CD8-positive, alpha-beta memory T cell (primary cell): ENCODE measurements at regions not wholly inside any gene's neighbourhood (a gene's known extent, or its start where the extent isn't known, plus 50 kb on each side); places are given as distances from the start of the nearest gene placed in this dataset.

Source experiments
- CTCF ChIA-PET: fragments of 350-600 bp; sonication (Branson Sonifier 250); formaldehyde crosslinking; loops from one replicate; lab custom pipeline; 2021; ENCODE audit warnings: antibody characterized with exemption; lab: Charles Lee
- POLR2A ChIA-PET: fragments of 350-600 bp; sonication (Branson Sonifier 250); formaldehyde crosslinking; loops from one replicate; lab custom pipeline; 2021; ENCODE audit warnings: antibody characterized with exemption; lab: Charles Lee
- DNase-seq, 5 donors: peaks; one replicate each; pipeline versions ENCODE4 v3.0.0 to v3.0.0-alpha.2; 2020 to 2022; ENCODE audit warnings: mixed read lengths in 1 of 5
- H3K27ac ChIP-seq: one replicate; pipeline ENCODE4 v1.7.0; 2013; ENCODE audit warnings: low read depth, mild to moderate bottlenecking, low read length, moderate library complexity
- H3K27me3 ChIP-seq: 2 replicates; pipeline ENCODE4 v1.7.0; 2013; ENCODE audit warnings: low read length, mild to moderate bottlenecking; ENCODE audit not compliant: insufficient read depth, poor library complexity, severe bottlenecking
- H3K36me3 ChIP-seq: 2 replicates; pipeline ENCODE4 v1.7.0; 2013; ENCODE audit warnings: mild to moderate bottlenecking, low read length, moderate library complexity; ENCODE audit not compliant: insufficient read depth
- H3K4me1 ChIP-seq: 2 replicates; pipeline ENCODE4 v1.7.0; 2013; ENCODE audit warnings: mild to moderate bottlenecking, low read length, moderate library complexity; ENCODE audit not compliant: insufficient read depth
- H3K4me3 ChIP-seq: 2 replicates; pipeline ENCODE4 v1.7.0; 2013; ENCODE audit warnings: mild to moderate bottlenecking, low read length
- H3K9me3 ChIP-seq: 2 replicates; pipeline ENCODE4 v1.7.0; 2013; ENCODE audit warnings: mild to moderate bottlenecking, low read length
- H3K27ac Mint-ChIP-seq, 8 donors: one replicate each; pipeline ENCODE4 v1.8.0; 2020 to 2021; ENCODE audit warnings: mixed read lengths in 8 of 8, mild to moderate bottlenecking in 6 of 8, inconsistent platforms in 3 of 8, moderate library complexity in 3 of 8
- H3K27me3 Mint-ChIP-seq, 2 donors: one replicate each; pipeline ENCODE4 v1.8.0; 2020 to 2021; ENCODE audit warnings: mixed read lengths in 2 of 2, mild to moderate bottlenecking in 1 of 2, moderate library complexity in 1 of 2
- H3K36me3 Mint-ChIP-seq, 3 donors: one replicate each; pipeline ENCODE4 v1.8.0; 2020 to 2021; ENCODE audit warnings: mixed read lengths in 3 of 3, inconsistent platforms in 1 of 3, mild to moderate bottlenecking in 1 of 3
- H3K4me1 Mint-ChIP-seq, 3 donors: one replicate each; pipeline ENCODE4 v1.8.0; 2020 to 2021; ENCODE audit warnings: mixed read lengths in 3 of 3, inconsistent platforms in 1 of 3, mild to moderate bottlenecking in 1 of 3
- H3K4me3 Mint-ChIP-seq, 7 donors: one replicate each; pipeline ENCODE4 v1.8.0; 2020 to 2021; ENCODE audit warnings: mixed read lengths in 7 of 7, mild to moderate bottlenecking in 6 of 7, moderate library complexity in 4 of 7, inconsistent platforms in 2 of 7
- H3K9me3 Mint-ChIP-seq, 5 donors: one replicate each; pipeline ENCODE4 v1.8.0; 2020 to 2022; ENCODE audit warnings: mixed read lengths in 5 of 5, mild to moderate bottlenecking in 3 of 5, moderate library complexity in 2 of 5, inconsistent platforms in 1 of 5

DNA sequence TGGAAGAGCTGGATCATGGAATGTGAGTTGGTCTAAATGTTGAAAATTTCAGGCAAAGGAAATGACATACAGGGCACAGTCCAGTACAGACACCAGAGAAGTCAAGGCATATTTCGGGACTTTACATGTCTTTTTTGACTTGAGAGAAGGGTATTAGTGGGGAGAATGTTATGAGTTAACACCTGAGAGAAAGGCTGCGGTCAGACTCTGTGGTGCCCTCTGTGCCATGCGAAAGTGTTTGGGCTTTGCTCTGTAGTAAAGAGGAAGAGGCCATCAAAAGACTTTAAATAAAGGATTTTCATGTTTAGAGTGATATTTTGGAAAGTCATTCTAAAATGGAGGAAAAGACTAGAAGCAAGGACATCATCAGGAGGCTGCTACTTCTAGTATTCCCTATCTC, 607.4 kb downstream of the CCSER2 start:
- peaks cover 0 to 6% of the 10 kb centered on the region in 2 donors for H3K27me3 Mint-ChIP-seq
- ChIA-PET CTCF (no interaction called here), POLR2A (no interaction called here)
- Histone ChIP-seq H3K27ac (no peak overlapping the region), H3K27me3 (no peaks in the 10 kb centered on the region), H3K36me3 (no peaks in the 10 kb centered on the region), H3K9me3 (no peaks in the 10 kb centered on the region), H3K4me1 (no peaks in the 10 kb centered on the region), H3K4me3 (no peak overlapping the region)
- no peaks in the 10 kb centered on the region for H3K36me3 Mint-ChIP-seq
- H3K27ac Mint-ChIP-seq: no peak overlapping the region
- no peak for DNase-seq
- H3K9me3 Mint-ChIP-seq: peaks cover 0 to 2% (median 0%) of the 10 kb centered on the region in 5 donors
- no peak overlapping the region for H3K4me3 Mint-ChIP-seq
- no peaks in the 10 kb centered on the region for H3K4me1 Mint-ChIP-seq

DNA sequence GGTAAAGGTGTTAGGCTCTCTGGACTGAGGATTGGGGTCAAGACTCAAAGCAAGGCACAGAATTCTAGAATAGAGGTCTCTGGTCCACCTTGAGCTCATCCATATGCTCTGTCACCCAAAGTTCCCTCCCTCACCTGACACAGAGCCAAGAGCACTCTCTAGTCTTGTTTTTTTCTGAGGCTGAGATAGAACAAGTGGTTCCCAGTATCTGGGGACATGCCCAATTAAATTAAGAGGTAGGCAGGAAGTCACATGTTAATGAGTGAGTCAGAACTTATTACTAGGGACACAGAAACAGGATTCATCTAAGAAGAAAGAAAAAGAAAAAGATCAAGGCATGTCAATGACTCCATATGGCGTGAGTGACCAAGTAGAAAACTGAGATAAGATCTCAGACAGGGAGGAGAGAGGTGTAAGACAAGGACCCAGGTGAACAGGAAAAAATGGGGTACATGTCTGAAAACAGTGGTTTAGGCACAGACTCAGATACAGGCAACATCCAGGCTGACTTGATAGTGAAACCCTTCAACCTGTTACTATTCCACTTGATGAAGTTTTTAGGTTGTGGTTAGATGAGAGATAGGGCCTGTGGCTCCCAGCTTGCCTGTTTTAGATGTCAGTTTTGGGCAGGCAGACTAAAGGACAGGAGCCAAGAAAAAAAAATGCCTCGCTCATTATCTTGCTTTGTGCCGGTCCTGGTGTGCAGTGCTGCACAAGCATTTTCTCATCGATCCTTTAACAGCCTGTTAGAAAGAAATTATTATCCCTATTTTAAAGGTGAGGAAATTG, 609.9 kb downstream of the CCSER2 start:
- H3K27ac Mint-ChIP-seq: peak overlapping the region in 1 of 8 donors; percentile 7
- ChIA-PET CTCF (no interaction called here), POLR2A (no interaction called here)
- H3K9me3 ChIP-seq: no peaks in the 10 kb centered on the region
- H3K4me3 Mint-ChIP-seq: no peak overlapping the region
- H3K4me1 Mint-ChIP-seq: no peaks in the 10 kb centered on the region
- H3K36me3 Mint-ChIP-seq: no peaks in the 10 kb centered on the region
- no peak for DNase-seq
- H3K4me3 ChIP-seq: no peak overlapping the region
- H3K27ac ChIP-seq: no peak overlapping the region
- no peaks in the 10 kb centered on the region for H3K4me1 ChIP-seq
- no peaks in the 10 kb centered on the region for H3K27me3 ChIP-seq
- peaks cover 0 to 2% (median 0%) of the 10 kb centered on the region in 5 donors for H3K9me3 Mint-ChIP-seq
- no peaks in the 10 kb centered on the region for H3K36me3 ChIP-seq
- H3K27me3 Mint-ChIP-seq: peaks cover 0 to 6% of the 10 kb centered on the region in 2 donors

DNA sequence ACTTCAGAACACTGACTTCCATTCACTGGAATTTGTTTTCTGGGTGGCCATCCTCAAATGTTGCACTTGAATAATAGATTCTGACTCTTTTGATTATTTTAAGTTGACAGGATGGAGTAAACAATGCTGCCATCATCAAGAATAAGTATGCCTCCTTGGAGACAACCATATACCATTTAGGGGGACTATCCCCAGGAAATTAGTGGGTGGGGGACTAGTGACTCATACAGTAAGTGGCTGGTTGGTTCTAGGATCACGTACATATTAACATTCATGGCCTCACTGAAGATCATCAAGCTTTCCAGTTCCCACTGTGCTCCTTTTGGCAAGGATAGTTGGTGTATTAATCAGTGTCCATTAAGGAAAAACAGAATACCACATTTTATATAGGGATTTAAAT, 615.2 kb downstream of the CCSER2 start:
- Mint-ChIP-seq H3K27me3 (peaks cover 0 to 3% of the 10 kb centered on the region in 2 donors), H3K36me3 (no peaks in the 10 kb centered on the region), H3K27ac (no peak overlapping the region), H3K4me1 (no peaks in the 10 kb centered on the region), H3K9me3 (no peaks in the 10 kb centered on the region), H3K4me3 (no peak overlapping the region)
- ChIA-PET CTCF (no interaction called here), POLR2A (no interaction called here)
- Histone ChIP-seq H3K27me3 (no peaks in the 10 kb centered on the region), H3K4me1 (no peaks in the 10 kb centered on the region), H3K36me3 (no peaks in the 10 kb centered on the region), H3K27ac (no peak overlapping the region), H3K4me3 (no peak overlapping the region), H3K9me3 (no peaks in the 10 kb centered on the region)
- DNase-seq: no peak

DNA sequence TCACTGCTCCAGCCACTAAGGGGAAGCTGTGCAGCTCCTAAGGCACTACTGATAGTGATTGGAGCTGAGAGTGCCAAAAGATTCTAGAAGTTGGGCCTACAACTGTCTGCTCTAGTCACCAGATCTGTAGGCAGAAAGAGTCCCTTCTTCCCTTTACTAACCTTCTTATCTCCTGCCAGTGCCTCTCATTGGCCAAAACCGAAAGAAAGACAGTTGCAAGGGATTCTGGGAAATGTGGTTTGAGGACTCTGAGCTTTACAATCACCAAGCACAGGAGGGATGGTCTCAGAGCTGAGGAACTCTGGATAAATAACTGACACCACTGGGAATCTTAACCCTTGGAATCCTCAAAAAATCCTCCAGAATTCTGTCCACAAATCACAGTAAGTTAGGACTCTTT, 615.8 kb downstream of the CCSER2 start:
- no peaks in the 10 kb centered on the region for H3K36me3 ChIP-seq
- Mint-ChIP-seq H3K27ac (no peak overlapping the region), H3K4me1 (no peaks in the 10 kb centered on the region), H3K27me3 (peaks cover 0 to 3% of the 10 kb centered on the region in 2 donors), H3K9me3 (no peaks in the 10 kb centered on the region), H3K4me3 (no peak overlapping the region), H3K36me3 (no peaks in the 10 kb centered on the region)
- POLR2A ChIA-PET: no interaction called here
- no peaks in the 10 kb centered on the region for H3K4me1 ChIP-seq
- no peaks in the 10 kb centered on the region for H3K9me3 ChIP-seq
- no peak overlapping the region for H3K4me3 ChIP-seq
- no peak overlapping the region for H3K27ac ChIP-seq
- H3K27me3 ChIP-seq: no peaks in the 10 kb centered on the region
- no peak for DNase-seq
- CTCF ChIA-PET: no interaction called here

DNA sequence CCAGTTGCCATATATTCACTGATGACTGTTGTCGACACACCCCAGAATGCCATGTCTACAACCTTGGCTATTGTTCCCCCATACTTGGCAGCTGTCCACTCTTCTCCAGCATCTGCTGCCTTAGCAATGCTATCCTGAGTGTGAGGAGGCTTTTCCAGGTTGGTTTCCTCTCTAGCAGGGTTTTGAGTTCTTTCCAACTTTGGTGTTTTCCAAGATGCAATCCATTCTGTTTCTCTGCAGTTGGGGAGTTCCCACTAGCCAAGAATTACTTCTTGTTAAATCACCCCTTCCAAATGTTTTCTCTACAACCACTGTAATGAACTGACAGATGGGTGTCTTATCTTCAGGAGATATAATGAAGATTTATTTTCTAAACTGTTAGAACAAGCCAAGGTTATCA, 617.4 kb downstream of the CCSER2 start:
- DNase-seq: no peak
- H3K4me1 ChIP-seq: no peaks in the 10 kb centered on the region
- no peaks in the 10 kb centered on the region for H3K36me3 ChIP-seq
- no peaks in the 10 kb centered on the region for H3K9me3 Mint-ChIP-seq
- H3K36me3 Mint-ChIP-seq: no peaks in the 10 kb centered on the region
- no peaks in the 10 kb centered on the region for H3K27me3 ChIP-seq
- no peak overlapping the region for H3K4me3 ChIP-seq
- no peaks in the 10 kb centered on the region for H3K4me1 Mint-ChIP-seq
- no peak overlapping the region for H3K27ac ChIP-seq
- H3K9me3 ChIP-seq: no peaks in the 10 kb centered on the region
- CTCF ChIA-PET: no interaction called here
- no peak overlapping the region for H3K27ac Mint-ChIP-seq
- no peaks in the 10 kb centered on the region for H3K27me3 Mint-ChIP-seq
- H3K4me3 Mint-ChIP-seq: no peak overlapping the region
- POLR2A ChIA-PET: no interaction called here

DNA sequence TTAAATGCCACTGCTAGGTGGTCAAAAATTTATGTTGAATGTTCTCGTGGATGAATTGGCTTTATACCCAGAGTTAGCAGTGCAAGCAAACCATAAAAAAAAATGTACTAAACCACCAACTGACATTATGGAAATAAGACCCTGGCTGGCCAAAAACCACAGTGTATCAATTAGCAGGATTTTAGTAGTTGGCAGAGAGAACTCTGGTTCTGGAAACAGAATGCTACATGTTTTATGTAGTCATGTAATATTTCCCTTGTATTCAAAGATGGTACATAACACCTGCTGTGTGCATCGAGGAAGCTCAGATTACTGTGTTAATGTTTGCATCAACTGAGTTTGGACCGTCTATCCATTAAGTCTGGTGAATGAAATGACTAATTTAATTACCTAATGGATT, 618.5 kb downstream of the CCSER2 start:
- Mint-ChIP-seq H3K4me3 (no peak overlapping the region), H3K4me1 (no peaks in the 10 kb centered on the region), H3K36me3 (no peaks in the 10 kb centered on the region), H3K9me3 (no peaks in the 10 kb centered on the region), H3K27me3 (no peaks in the 10 kb centered on the region), H3K27ac (no peak overlapping the region)
- Histone ChIP-seq H3K36me3 (no peaks in the 10 kb centered on the region), H3K9me3 (no peaks in the 10 kb centered on the region), H3K27me3 (no peaks in the 10 kb centered on the region), H3K27ac (no peak overlapping the region), H3K4me3 (no peak overlapping the region), H3K4me1 (no peaks in the 10 kb centered on the region)
- ChIA-PET POLR2A (no interaction called here), CTCF (no interaction called here)
- no peak for DNase-seq

DNA sequence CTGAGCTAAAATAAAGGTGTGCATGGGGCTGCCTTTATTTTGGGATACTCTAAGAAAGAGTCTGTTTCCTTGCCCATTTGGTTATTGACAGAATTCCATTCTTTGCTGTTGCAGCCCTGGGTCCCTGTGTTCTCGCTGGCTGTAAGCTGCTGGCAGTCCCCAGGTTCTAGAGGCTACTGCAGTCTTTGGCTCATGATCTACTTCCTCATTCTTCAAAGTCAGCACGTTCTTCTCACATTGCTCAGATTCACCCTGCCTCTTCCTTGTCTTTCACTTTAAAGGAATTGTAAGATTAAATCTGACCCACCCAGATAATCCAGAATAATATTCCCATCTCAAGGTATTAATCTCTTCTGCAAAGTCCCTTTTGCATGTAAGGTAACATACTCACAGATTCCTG, 620.3 kb downstream of the CCSER2 start:
- no peaks in the 10 kb centered on the region for H3K27me3 Mint-ChIP-seq
- Histone ChIP-seq H3K4me1 (no peaks in the 10 kb centered on the region), H3K9me3 (no peaks in the 10 kb centered on the region), H3K36me3 (no peaks in the 10 kb centered on the region), H3K27me3 (no peaks in the 10 kb centered on the region), H3K4me3 (no peak overlapping the region), H3K27ac (no peak overlapping the region)
- no peak overlapping the region for H3K4me3 Mint-ChIP-seq
- CTCF ChIA-PET: no interaction called here
- no peak for DNase-seq
- no peak overlapping the region for H3K27ac Mint-ChIP-seq
- peaks cover 0 to 2% (median 0%) of the 10 kb centered on the region in 5 donors for H3K9me3 Mint-ChIP-seq
- POLR2A ChIA-PET: no interaction called here
- no peaks in the 10 kb centered on the region for H3K4me1 Mint-ChIP-seq
- H3K36me3 Mint-ChIP-seq: no peaks in the 10 kb centered on the region

DNA sequence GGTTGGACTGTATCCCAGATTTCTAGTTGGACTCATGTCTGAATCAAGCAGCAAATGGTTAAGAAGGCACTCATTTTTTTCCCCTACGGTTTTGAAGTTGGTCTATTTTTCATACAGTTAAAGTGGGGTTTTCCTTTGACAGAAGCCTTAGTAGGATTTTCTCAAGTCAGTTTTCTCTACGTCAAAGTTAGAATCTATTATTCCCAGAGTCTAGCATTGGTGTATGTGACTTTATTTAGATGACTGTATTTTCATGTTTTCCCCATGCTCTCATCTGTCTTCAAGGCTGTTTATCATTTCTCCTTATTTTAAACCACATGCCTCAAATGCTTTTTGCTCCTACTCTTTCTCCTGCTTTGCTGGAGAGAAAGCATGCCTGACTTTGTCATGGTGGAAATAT, 623.2 kb downstream of the CCSER2 start:
- H3K4me1 Mint-ChIP-seq: no peaks in the 10 kb centered on the region
- H3K4me1 ChIP-seq: no peaks in the 10 kb centered on the region
- H3K27ac Mint-ChIP-seq: no peak overlapping the region
- DNase-seq: no peak
- no peaks in the 10 kb centered on the region for H3K27me3 Mint-ChIP-seq
- H3K36me3 ChIP-seq: no peaks in the 10 kb centered on the region
- no peak overlapping the region for H3K4me3 ChIP-seq
- H3K36me3 Mint-ChIP-seq: no peaks in the 10 kb centered on the region
- no peak overlapping the region for H3K27ac ChIP-seq
- H3K27me3 ChIP-seq: no peaks in the 10 kb centered on the region
- ChIA-PET CTCF (no interaction called here), POLR2A (no interaction called here)
- H3K9me3 Mint-ChIP-seq: peaks cover 0 to 3% (median 2%) of the 10 kb centered on the region in 5 donors
- H3K4me3 Mint-ChIP-seq: no peak overlapping the region
- H3K9me3 ChIP-seq: no peaks in the 10 kb centered on the region
